Right lobe of liver (tissue), 6 donors: ENCODE measurements at regions not wholly inside any gene's neighbourhood (a gene's known extent, or its start where the extent isn't known, plus 50 kb on each side); places are given as distances from the start of the nearest gene placed in this dataset.

Experiments used
- ATAC-seq, 4 donors: fragments of 200-7000 bp; cut with Tn5 transposase; one replicate each; pipeline ENCODE4 v1.9.1; 2020; ENCODE audit warnings: mild to moderate bottlenecking in 4 of 4, moderate library complexity in 4 of 4
- DNase-seq, 3 donors: peaks; one replicate each; pipeline ENCODE4 v3.0.0-alpha.2; 2020
- H3K27ac ChIP-seq, 3 donors: fragments of 200-600 bp; one replicate each; pipeline ENCODE4 v1.8.0; 2022
- H3K27me3 ChIP-seq, 2 donors: fragments of 200-600 bp; one replicate each; pipeline ENCODE4 v1.8.0; 2022
- H3K36me3 ChIP-seq, 4 donors: fragments of 200-600 bp; sonication (generic) in 1 of 4; one replicate each; pipeline versions ENCODE4 v1.5.1 to v1.8.0; 2017 to 2022; ENCODE audit warnings: control low read depth in 1 of 4
- H3K4me1 ChIP-seq, 4 donors: fragments of 200-600 bp; sonication (generic) in 1 of 4; one replicate each; pipeline versions ENCODE4 v1.5.1 to v1.8.0; 2017 to 2022; ENCODE audit warnings: control low read depth in 1 of 4
- H3K4me3 ChIP-seq, 3 donors: fragments of 200-600 bp; one replicate each; pipeline ENCODE4 v1.8.0; 2022
- H3K9me3 ChIP-seq, 4 donors: fragments of 200-600 bp; sonication (generic) in 1 of 4; one replicate each; pipeline versions ENCODE4 v1.5.1 to v1.8.0; 2017 to 2022; ENCODE audit warnings: control low read depth in 1 of 4
- CTCF ChIP-seq, 4 donors: fragments of 200-600 bp in 3 of 4; fragments of 450-650 bp in 1 of 4; IDR thresholded peaks; one replicate each; pipeline versions ENCODE4 v1.5.1 to v1.8.0; 2016 to 2022; ENCODE audit warnings: antibody characterized with exemption in 4 of 4, mild to moderate bottlenecking in 2 of 4
- POLR2A ChIP-seq: fragments of 450-650 bp; IDR thresholded peaks from one replicate; pipeline ENCODE4 v1.6.1; 2017; ENCODE audit warnings: antibody characterized with exemption, mild to moderate bottlenecking
- WGBS: methylation state at CpG from one replicate; pipeline ENCODE4 v1.1.6; 2018; ENCODE audit warnings: low coverage, low lambda C conversion rate; ENCODE audit not compliant: insufficient coverage; ENCODE audit errors: missing lambda C conversion rate; 5-methylcytosine and 5-hydroxymethylcytosine counted together
- intact Hi-C, 2 donors: fragments of 100-400 bp; cut with DNase I; formaldehyde crosslinking; loops; one replicate each; pipeline versions ENCODE4 v1.11.2 to v1.14.1; 2022
- donor health status: DM: no; HTN: yes; CAD: no.
- donor health status: DM: no; HTN: no; CAD: no.
- donor health status: DM: no; HTN: no; CAD: no.
- donor health status: DM: no; HTN: yes; CAD: no.
- donor health status: DM: no; HTN: yes; CAD: no.

- WGBS = 90% methylated on average over 5 of the region's 7 CpGs
- no peaks in the 10 kb centered on the region for H3K36me3 ChIP-seq
- TF ChIP-seq CTCF (IDR thresholded peaks at IDR 0.05) = no peak
- no peak for TF ChIP-seq POLR2A
- no peaks in the 10 kb centered on the region for H3K27me3 ChIP-seq
- intact Hi-C loops = no loop called here
- H3K4me1 ChIP-seq = no peaks in the 10 kb centered on the region
- DNase-seq (no peak), ATAC-seq (no peak)
- no peak overlapping the region for H3K4me3 ChIP-seq
- H3K27ac ChIP-seq = no peak overlapping the region
- H3K9me3 ChIP-seq = no peaks in the 10 kb centered on the region
Observed at GRCh38 chr2:100632037-100632436, 69.2 kb downstream of the PDCL3 start.

GRCh38 chr2:100632759-100633158 is 70.0 kb downstream of the PDCL3 start:
- 72% methylated on average over 2 of the region's 4 CpGs for WGBS
- ATAC-seq (no peak), DNase-seq (no peak)
- Histone ChIP-seq H3K36me3 (no peaks in the 10 kb centered on the region), H3K27me3 (no peaks in the 10 kb centered on the region), H3K4me3 (no peak overlapping the region), H3K4me1 (no peaks in the 10 kb centered on the region), H3K27ac (no peak overlapping the region), H3K9me3 (no peaks in the 10 kb centered on the region)
- intact Hi-C loops = no loop called here
- TF ChIP-seq POLR2A (no peak), CTCF (IDR thresholded peaks at IDR 0.05) (no peak)

- ATAC-seq (peak in 1 of 4 donors; percentile 50), DNase-seq (no peak)
- 59% methylated on average over 10 of the region's 14 CpGs for WGBS
- Histone ChIP-seq H3K9me3 (no peaks in the 10 kb centered on the region), H3K36me3 (no peaks in the 10 kb centered on the region), H3K27ac (no peak overlapping the region), H3K4me3 (no peak overlapping the region), H3K27me3 (no peaks in the 10 kb centered on the region), H3K4me1 (no peaks in the 10 kb centered on the region)
- intact Hi-C loops = no loop called here
- TF ChIP-seq CTCF (IDR thresholded peaks at IDR 0.05) (no peak), POLR2A (no peak)
Observed at GRCh38 chr2:100639588-100640390, 77.0 kb downstream of the PDCL3 start.

GRCh38 chr2:100640431-100641124 is 77.8 kb downstream of the PDCL3 start:
- H3K36me3 ChIP-seq = no peaks in the 10 kb centered on the region
- no peaks in the 10 kb centered on the region for H3K4me1 ChIP-seq
- no peak overlapping the region for H3K27ac ChIP-seq
- intact Hi-C loops = no loop called here
- no peaks in the 10 kb centered on the region for H3K9me3 ChIP-seq
- no peak for ATAC-seq
- no peak for DNase-seq
- no peak overlapping the region for H3K4me3 ChIP-seq
- WGBS = 69% methylated on average over 21 of the region's 21 CpGs
- no peak for TF ChIP-seq CTCF (IDR thresholded peaks at IDR 0.05)
- TF ChIP-seq POLR2A = no peak
- H3K27me3 ChIP-seq = no peaks in the 10 kb centered on the region
